ENCODE measurements at regions not wholly inside any gene's neighbourhood (a gene's known extent, or its start where the extent isn't known, plus 50 kb on each side); places are given as distances from the start of the nearest gene placed in this dataset.

GRCh38 chr6:113805173-113805790 lies 51.9 kb upstream of the MARCKS start:
- Histone ChIP-seq H3K36me3 (replicated peaks in 1 of 2; ENCODE audit: control insufficient read depth in 1 of 2, insufficient read depth in 2 of 2, low read length in 1 of 2) (no peaks in the 10 kb centered on the region), H3K4me2 (no peak overlapping the region), H3K9ac (no peak overlapping the region), H3K4me3 (ENCODE audit: low read depth in 2 of 2, low read length in 1 of 2) (no peak overlapping the region), H2AFZ (ENCODE audit: low read depth) (no peak overlapping the region; the same call in 1 of the 2 replicates), H3F3A (replicated peaks; ENCODE audit: insufficient read depth) (no peaks in the 10 kb centered on the region), H4K20me1 (ENCODE audit: insufficient read depth) (no peaks in the 10 kb centered on the region), H3K4me1 (ENCODE audit: control insufficient read depth in 1 of 2, insufficient read depth in 2 of 2, low read depth in 1 of 2, low read length in 1 of 2) (no peaks in the 10 kb centered on the region), H3K27me3 (ENCODE audit: insufficient read depth) (no peaks in the 10 kb centered on the region), H3K9me2 (no peaks in the 10 kb centered on the region), H3K27ac (ENCODE audit: low read depth in 2 of 2, low read length in 1 of 2) (no peak overlapping the region), H3K9me3 (no peaks in the 10 kb centered on the region), H3K79me2 (ENCODE audit: insufficient read depth) (no peaks in the 10 kb centered on the region)
- CTCF ChIA-PET: interaction anchor here (1.0 kb wide), 1 partner anchor 15 kb away, joined by 3 read pairs; no protein-coding TSS in a partner anchor
- POLR2A ChIA-PET: no interaction called here
- TF ChIP-seq GATA2 (CRISPR knock-in tag; IDR thresholded peaks at IDR 0.05) (no peak), TCF12 (IDR thresholded peaks at IDR 0.05) (no peak)
- DNase-seq: no peak
- 83% methylated on average over 7 of the region's 7 CpGs for WGBS (ENCODE audit: low lambda C conversion rate)

GRCh38 chr6:113805811-113806495 lies 51.2 kb upstream of the MARCKS start:
- Histone ChIP-seq H3K27me3 (ENCODE audit: insufficient read depth) (no peaks in the 10 kb centered on the region), H3K36me3 (replicated peaks in 1 of 2; ENCODE audit: control insufficient read depth in 1 of 2, insufficient read depth in 2 of 2, low read length in 1 of 2) (no peaks in the 10 kb centered on the region), H3K27ac (ENCODE audit: low read depth in 2 of 2, low read length in 1 of 2) (no peak overlapping the region), H4K20me1 (ENCODE audit: insufficient read depth) (no peaks in the 10 kb centered on the region), H3K79me2 (ENCODE audit: insufficient read depth) (no peaks in the 10 kb centered on the region), H3K9ac (no peak overlapping the region), H3K4me3 (ENCODE audit: low read depth in 2 of 2, low read length in 1 of 2) (no peak overlapping the region), H3F3A (replicated peaks; ENCODE audit: insufficient read depth) (no peaks in the 10 kb centered on the region), H3K4me2 (no peak overlapping the region), H3K4me1 (ENCODE audit: control insufficient read depth in 1 of 2, insufficient read depth in 2 of 2, low read depth in 1 of 2, low read length in 1 of 2) (no peaks in the 10 kb centered on the region), H3K9me2 (no peaks in the 10 kb centered on the region), H3K9me3 (no peaks in the 10 kb centered on the region), H2AFZ (ENCODE audit: low read depth) (no peak overlapping the region)
- WGBS (ENCODE audit: low lambda C conversion rate): 76% methylated on average over 6 of the region's 6 CpGs
- ChIA-PET CTCF (interaction anchor here (1.0 kb wide), 1 partner anchor 8 kb away, joined by 3 read pairs; no protein-coding TSS in a partner anchor), POLR2A (no interaction called here)
- no peak for TF ChIP-seq PBX3 (IDR thresholded peaks at IDR 0.05)
- no peak for TF ChIP-seq RXRA (IDR thresholded peaks at IDR 0.05; ENCODE audit: borderline replicate concordance, low read depth)
- no peak for TF ChIP-seq GABPA (IDR thresholded peaks at IDR 0.05; ENCODE audit: low read depth)
- no peak for TF ChIP-seq RFX5 (IDR thresholded peaks at IDR 0.05; ENCODE audit: low read length)
- no peak for TF ChIP-seq EP300 (IDR thresholded peaks at IDR 0.05; ENCODE audit: borderline replicate concordance in 1 of 2, low read depth in 1 of 2, low read length in 1 of 2)
- no peak for TF ChIP-seq POLR2AphosphoS5 (IDR thresholded peaks at IDR 0.05; ENCODE audit: low read depth, low read length)
- no peak for TF ChIP-seq RCOR1 (IDR thresholded peaks at IDR 0.05; ENCODE audit: low read length)
- TF ChIP-seq EZH2phosphoT487 (IDR thresholded peaks at IDR 0.05; ENCODE audit: borderline replicate concordance, low read depth): no peak
- TF ChIP-seq ELF1 (IDR thresholded peaks at IDR 0.05): no peak
- TF ChIP-seq TEAD4 (IDR thresholded peaks at IDR 0.05; ENCODE audit: borderline replicate concordance, insufficient read depth): no peak
- TF ChIP-seq, protein P1, sequence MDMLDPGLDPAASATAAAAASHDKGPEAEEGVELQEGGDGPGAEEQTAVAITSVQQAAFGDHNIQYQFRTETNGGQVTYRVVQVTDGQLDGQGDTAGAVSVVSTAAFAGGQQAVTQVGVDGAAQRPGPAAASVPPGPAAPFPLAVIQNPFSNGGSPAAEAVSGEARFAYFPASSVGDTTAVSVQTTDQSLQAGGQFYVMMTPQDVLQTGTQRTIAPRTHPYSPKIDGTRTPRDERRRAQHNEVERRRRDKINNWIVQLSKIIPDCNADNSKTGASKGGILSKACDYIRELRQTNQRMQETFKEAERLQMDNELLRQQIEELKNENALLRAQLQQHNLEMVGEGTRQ (IDR thresholded peaks at IDR 0.05; ENCODE audit: borderline replicate concordance, low read depth, low read length): no peak
- no peak for TF ChIP-seq TCF12 (IDR thresholded peaks at IDR 0.05)
- TF ChIP-seq CHD2 (IDR thresholded peaks at IDR 0.05; ENCODE audit: low read length, partially characterized antibody): no peak
- TF ChIP-seq, protein P2, sequence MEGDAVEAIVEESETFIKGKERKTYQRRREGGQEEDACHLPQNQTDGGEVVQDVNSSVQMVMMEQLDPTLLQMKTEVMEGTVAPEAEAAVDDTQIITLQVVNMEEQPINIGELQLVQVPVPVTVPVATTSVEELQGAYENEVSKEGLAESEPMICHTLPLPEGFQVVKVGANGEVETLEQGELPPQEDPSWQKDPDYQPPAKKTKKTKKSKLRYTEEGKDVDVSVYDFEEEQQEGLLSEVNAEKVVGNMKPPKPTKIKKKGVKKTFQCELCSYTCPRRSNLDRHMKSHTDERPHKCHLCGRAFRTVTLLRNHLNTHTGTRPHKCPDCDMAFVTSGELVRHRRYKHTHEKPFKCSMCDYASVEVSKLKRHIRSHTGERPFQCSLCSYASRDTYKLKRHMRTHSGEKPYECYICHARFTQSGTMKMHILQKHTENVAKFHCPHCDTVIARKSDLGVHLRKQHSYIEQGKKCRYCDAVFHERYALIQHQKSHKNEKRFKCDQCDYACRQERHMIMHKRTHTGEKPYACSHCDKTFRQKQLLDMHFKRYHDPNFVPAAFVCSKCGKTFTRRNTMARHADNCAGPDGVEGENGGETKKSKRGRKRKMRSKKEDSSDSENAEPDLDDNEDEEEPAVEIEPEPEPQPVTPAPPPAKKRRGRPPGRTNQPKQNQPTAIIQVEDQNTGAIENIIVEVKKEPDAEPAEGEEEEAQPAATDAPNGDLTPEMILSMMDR (IDR thresholded peaks at IDR 0.05): no peak
- no peak for TF ChIP-seq RAD21 (IDR thresholded peaks at IDR 0.05; ENCODE audit: low read length)
- TF ChIP-seq YY1 (IDR thresholded peaks at IDR 0.05; ENCODE audit: low read depth): no peak
- no peak for DNase-seq

All from SK-N-SH (cell line).